ENCODE measurements at regions not wholly inside any gene's neighbourhood (a gene's known extent, or its start where the extent isn't known, plus 50 kb on each side); places are given as distances from the start of the nearest gene placed in this dataset.
"Not testable (repeated sequence)": the region's sequence is repeated elsewhere in the genome, so short reads cannot be mapped to it uniquely, and the experiment has no call there.

- no peak for ATAC-seq
- intact Hi-C loops (cut with DNase I, micrococcal nuclease): no loop called here
- no peak for DNase-seq
These were observed 1336.2 kb upstream of the NRXN1 start for GRCh38 chr2:52368141-52368540.

DNA sequence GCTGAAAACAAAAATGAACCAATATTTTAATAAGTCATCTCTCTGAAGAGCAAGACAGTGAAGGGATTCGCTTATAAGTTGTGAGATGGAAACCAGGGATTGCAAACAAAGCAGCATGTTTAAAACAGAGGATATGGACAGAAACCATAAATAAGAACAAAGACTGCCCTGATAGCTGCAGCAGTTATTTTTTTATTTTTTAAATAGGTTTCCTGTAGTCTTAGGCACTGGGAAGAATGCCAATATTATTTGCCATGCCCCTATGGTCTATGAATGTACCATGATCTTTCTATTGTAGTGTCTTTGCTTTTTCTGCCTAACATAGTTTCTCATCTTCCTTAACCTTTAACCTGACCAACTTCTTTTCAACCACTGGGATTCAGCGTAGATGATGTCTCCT lies 1334.0 kb upstream of the NRXN1 start:
- intact Hi-C loops (cut with DNase I, micrococcal nuclease): no loop called here
- DNase-seq (no peak), ATAC-seq (no peak)

GRCh38 chr2:52356556-52356955 lies 1324.6 kb upstream of the NRXN1 start:
- ATAC-seq: no peak
- DNase-seq: no peak
- intact Hi-C loops (cut with DNase I, micrococcal nuclease): no loop called here

- intact Hi-C loops (cut with DNase I, micrococcal nuclease): no loop called here
- ATAC-seq (no peak), DNase-seq (no peak)
These were observed 1315.4 kb upstream of the NRXN1 start for GRCh38 chr2:52347292-52347691.

DNA sequence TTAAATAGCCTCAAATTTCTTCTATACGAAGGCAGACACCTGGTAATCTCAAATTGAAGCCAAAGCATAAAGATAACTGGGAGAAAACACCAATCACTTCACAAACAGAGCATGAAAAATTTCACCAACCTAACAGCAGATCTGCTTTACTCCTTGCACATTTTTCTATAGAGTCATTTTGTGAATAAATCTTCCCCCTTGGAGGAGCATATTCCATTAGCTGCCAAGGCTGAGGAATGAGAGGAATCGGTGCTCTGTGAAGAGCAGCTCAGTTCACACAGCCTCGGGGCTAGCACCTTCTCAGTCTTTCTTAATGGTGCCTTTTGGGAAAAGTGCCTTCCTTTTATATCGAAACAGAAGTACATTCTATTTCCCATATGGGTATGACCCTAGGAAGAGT lies 1313.7 kb upstream of the NRXN1 start:
- intact Hi-C loops (cut with DNase I, micrococcal nuclease): no loop called here
- no peak for ATAC-seq
- DNase-seq: no peak

DNA sequence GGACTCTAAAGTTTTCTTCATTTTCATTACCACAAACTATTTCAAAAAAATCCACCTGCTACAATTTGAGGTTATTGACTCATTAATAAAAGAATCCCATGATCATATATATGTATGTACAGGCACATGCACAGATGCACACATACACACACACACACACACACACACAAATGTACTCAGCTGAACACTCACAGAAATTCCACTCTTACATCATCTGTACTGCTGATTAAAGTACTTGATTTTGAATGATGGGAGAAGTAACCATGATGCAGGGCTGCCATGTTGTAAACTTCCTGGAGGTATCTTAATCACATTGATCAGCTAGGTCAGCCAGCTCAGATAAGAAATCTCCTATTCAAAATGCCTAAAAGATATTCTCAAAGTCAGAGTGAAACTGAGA lies 1313.2 kb upstream of the NRXN1 start:
- ATAC-seq (no peak), DNase-seq (no peak)
- intact Hi-C loops (cut with DNase I, micrococcal nuclease): no loop called here

- ATAC-seq (no peak), DNase-seq (no peak)
- intact Hi-C loops (cut with DNase I, micrococcal nuclease): no loop called here
These were observed 1311.9 kb upstream of the NRXN1 start for GRCh38 chr2:52343706-52344266.

DNA sequence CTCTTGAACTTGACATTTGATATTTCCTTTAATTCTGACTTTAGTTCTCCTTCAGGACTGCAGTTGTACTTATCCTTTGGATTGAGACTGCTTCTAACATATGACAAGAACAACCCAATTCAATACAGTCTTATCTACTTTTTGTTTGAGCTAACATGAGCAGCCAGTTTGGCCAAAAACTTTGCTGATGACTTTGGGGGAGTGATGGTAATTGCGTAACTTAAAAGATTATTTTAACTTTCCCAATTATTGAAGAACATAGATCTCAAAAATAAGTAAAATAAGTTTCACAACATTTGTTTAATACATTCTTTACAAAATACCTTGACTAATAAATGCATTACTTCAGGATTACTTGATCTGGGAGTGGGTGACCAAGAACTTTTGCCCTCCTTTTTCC lies 1311.1 kb upstream of the NRXN1 start:
- DNase-seq: no peak
- no peak for ATAC-seq
- intact Hi-C loops (cut with DNase I, micrococcal nuclease): no loop called here

- intact Hi-C loops (cut with DNase I, micrococcal nuclease): no loop called here
- DNase-seq (no peak), ATAC-seq (no peak)
These were observed 1310.5 kb upstream of the NRXN1 start for GRCh38 chr2:52342458-52342857.

GRCh38 chr2:52341732-52342131 lies 1309.8 kb upstream of the NRXN1 start:
- ATAC-seq: no peak
- intact Hi-C loops (cut with DNase I, micrococcal nuclease): no loop called here
- no peak for DNase-seq

DNA sequence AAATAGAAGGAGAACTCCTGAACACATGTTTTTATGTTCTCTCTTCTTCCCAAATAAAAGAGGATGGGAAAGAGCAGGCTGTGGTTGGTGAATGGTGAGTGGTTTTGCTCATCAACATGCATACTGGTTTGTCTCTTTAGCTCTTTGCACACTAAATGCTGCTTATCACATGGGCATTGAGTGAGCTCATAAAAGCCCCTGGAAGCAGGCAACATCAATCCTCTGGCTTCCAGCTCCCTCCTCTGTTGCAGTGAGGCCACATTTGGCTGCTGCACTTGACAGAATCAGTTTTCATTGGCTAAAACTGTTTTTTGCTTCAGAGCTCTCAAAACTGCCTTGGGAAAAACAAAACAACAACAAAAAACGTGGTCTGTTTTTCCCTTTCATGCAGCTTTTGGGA lies 1308.2 kb upstream of the NRXN1 start:
- ATAC-seq (no peak), DNase-seq (no peak)
- intact Hi-C loops (cut with DNase I, micrococcal nuclease): no loop called here

- intact Hi-C loops (cut with DNase I, micrococcal nuclease); DNase-seq; ATAC-seq: not testable (repeated sequence)
These were observed 1305.9 kb upstream of the NRXN1 start for GRCh38 chr2:52337786-52338185.

DNA sequence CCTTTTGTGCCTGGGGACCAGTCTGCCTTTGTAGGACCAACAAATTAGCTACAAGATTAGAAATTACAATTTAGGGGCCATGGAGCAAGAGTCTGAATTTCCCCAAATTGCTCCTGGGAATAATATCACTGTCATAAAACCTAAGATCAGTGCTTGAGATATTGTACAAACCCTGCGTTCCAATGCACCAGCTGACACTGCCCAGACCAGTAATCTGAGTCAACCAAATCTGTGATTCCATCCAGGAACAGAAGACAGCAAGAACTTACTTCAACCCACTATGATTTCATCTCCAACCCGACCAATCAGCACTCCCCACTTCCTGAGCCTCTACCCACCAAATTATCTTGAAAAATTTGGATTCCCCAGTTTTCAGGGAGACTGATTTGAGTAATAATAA lies 1305.0 kb upstream of the NRXN1 start:
- ATAC-seq: no peak
- intact Hi-C loops (cut with DNase I, micrococcal nuclease): no loop called here
- no peak for DNase-seq

DNA sequence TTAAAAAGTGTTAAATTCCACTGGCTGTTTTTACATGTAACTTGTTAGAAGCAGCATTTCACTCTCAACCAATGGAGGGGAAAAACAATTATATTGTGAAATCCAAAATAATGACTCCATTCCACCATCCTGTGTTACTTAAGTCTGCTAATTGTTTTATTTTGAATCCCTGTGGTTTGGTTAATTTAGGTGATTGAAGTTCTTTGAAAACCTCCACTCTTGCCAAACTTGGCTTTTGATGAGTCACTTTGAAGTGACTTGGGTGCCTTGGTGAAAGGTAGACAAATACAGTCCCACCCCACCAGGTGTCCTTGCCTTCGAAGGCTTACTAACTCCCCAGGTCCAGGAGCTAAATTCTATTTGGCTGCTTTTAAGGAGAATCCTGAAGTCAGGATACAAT lies 1303.8 kb upstream of the NRXN1 start:
- no peak for DNase-seq
- no peak for ATAC-seq
- intact Hi-C loops (cut with DNase I, micrococcal nuclease): no loop called here

DNA sequence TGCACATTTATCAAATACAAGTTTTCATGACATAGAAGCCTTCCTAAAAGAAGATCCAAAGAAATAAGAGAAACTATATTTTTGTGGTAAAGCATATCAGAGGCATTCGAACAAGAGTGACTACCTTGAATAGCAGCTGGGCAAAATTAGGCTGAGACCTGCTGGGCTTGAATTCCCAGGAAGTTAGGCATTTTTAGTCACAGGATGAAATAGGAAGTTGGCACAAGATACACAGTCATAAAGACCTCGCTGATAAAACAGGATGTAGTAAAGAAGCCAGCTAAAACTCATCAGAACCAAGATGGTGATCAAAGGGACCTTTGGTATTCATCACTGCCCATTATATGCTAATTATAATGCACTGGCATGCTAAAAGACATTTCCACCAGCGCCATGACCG lies 1302.3 kb upstream of the NRXN1 start:
- intact Hi-C loops (cut with DNase I, micrococcal nuclease): no loop called here
- DNase-seq (no peak), ATAC-seq (no peak)

GRCh38 chr2:52327641-52328040 lies 1295.7 kb upstream of the NRXN1 start:
- no peak for ATAC-seq
- intact Hi-C loops (cut with DNase I, micrococcal nuclease): no loop called here
- DNase-seq: no peak

DNA sequence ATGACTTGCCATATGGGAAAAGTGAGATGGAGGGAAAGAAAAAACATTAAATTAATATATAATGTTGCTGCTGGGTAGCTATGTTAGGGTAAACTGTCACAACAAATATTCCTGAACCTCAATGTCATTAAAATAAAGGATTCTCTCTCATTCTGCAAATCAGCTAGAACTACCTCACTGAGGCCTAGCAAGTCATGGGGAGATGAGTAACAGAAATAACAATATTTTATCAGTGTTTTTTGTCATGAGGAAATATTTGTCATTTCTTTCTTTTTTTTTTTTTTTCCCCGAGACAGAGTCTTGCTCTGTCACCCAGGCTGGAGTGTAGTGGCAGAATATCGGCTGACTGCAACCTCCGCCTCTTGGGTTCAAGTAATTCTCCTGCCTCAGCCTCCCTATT lies 1282.3 kb upstream of the NRXN1 start:
- no peak for ATAC-seq
- intact Hi-C loops (cut with DNase I, micrococcal nuclease): no loop called here
- no peak for DNase-seq

DNA sequence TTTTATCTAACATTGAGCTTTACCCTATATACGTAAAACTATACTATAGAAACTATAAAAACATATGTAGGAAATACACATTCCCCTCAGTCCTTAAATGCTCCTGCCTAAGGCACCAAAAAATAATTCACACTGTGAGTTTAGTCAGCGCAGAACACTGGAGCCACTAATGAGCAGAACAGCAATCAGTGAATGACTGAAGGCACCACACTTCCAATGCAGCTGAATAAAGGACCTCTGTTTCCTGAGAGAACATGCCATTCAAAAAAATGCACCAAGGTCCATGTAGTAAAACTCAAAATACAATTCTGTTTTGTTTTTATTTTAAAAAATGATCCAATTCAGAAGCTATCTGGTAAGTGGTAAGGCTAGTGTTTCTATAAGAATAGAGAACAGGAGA lies 1280.6 kb upstream of the NRXN1 start:
- ATAC-seq: no peak
- no peak for DNase-seq
- intact Hi-C loops (cut with DNase I, micrococcal nuclease): no loop called here

GRCh38 chr2:52311862-52312261 lies 1279.9 kb upstream of the NRXN1 start:
- DNase-seq: no peak
- intact Hi-C loops (cut with DNase I, micrococcal nuclease): no loop called here
- no peak for ATAC-seq

DNA sequence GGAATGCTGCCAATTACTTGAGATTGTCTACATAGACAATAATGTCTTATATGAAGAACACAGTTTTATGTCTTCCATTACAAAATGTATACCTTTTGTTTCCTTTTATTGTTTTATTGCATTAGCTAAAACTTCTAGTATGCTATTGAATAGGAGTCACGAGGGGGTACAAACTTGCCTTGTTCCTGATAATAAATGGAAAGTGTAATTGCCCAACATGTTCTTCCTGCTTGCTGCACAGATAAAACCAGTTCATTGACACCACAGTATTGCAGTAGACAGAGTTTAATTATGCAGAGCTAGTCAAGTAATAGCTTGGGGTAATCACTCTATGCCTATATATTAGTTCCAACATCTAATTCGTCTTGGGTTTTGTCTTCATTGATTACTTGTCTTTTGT lies 1276.2 kb upstream of the NRXN1 start:
- ATAC-seq (no peak), DNase-seq (no peak)
- intact Hi-C loops (cut with DNase I, micrococcal nuclease): no loop called here

DNA sequence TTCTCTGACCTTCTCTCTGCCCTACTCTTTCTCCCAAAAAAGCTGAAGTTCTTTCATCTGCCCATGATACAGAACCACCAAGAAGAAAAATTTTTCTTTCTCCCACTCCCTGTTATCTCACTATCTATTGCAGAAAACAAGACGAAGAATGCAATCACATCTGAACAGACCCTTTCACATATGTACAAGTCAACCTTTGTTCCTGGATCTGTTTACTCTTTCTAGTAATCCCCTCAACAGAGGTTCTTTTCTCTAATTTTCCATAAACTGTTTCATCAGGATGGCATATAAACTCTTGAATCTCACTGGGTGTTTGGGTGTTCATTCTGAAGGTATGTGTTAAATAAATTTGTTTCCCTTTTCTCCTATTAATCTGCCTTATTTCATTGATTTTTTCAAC lies 1262.7 kb upstream of the NRXN1 start:
- intact Hi-C loops (cut with DNase I, micrococcal nuclease): no loop called here
- DNase-seq (no peak), ATAC-seq (no peak)

- intact Hi-C loops (cut with DNase I, micrococcal nuclease): no loop called here
- no peak for ATAC-seq
These were observed 1260.9 kb upstream of the NRXN1 start for GRCh38 chr2:52292801-52293200.

More at GRCh38 chr2:52292801-52293200, 1260.9 kb upstream of the NRXN1 start:
- no peak for DNase-seq

All from left colon (tissue), 2 donors.